Tibial nerve (tissue), 4 donors: ENCODE measurements at regions not wholly inside any gene's neighbourhood (a gene's known extent, or its start where the extent isn't known, plus 50 kb on each side); places are given as distances from the start of the nearest gene placed in this dataset.

Experiments
- DNase-seq, 2 donors: peaks; one replicate each; pipeline ENCODE4 v3.0.0-alpha.2; 2019; ENCODE audit warnings: low spot score in 2 of 2
- H3K27ac ChIP-seq, 4 donors: fragments of 200-600 bp; sonication (generic) in 3 of 4; one replicate each; pipeline ENCODE4 v1.5.1; 2017 to 2019; ENCODE audit warnings: mild to moderate bottlenecking in 1 of 4
- H3K27me3 ChIP-seq, 2 donors: fragments of 200-600 bp; sonication (generic) in 1 of 2; one replicate each; pipeline versions ENCODE4 v1.5.1 to v1.6.0; 2017 to 2019
- H3K36me3 ChIP-seq, 3 donors: fragments of 200-600 bp; sonication (generic); one replicate each; pipeline ENCODE4 v1.5.1; 2018 to 2019
- H3K4me1 ChIP-seq, 4 donors: fragments of 200-600 bp; sonication (generic) in 3 of 4; one replicate each; pipeline ENCODE4 v1.5.1; 2017 to 2019
- H3K4me3 ChIP-seq, 4 donors: fragments of 200-600 bp; sonication (generic) in 3 of 4; one replicate each; pipeline ENCODE4 v1.5.1; 2017 to 2019; ENCODE audit warnings: mild to moderate bottlenecking in 1 of 4, moderate library complexity in 1 of 4
- H3K9me3 ChIP-seq, 4 donors: fragments of 200-600 bp; sonication (generic) in 3 of 4; one replicate each; pipeline ENCODE4 v1.5.1; 2017 to 2019
- EP300 ChIP-seq, 2 donors: sonication (generic); formaldehyde crosslinking; IDR thresholded peaks; one replicate each; pipeline ENCODE4 v1.6.1; 2017; ENCODE audit warnings: antibody characterized with exemption in 2 of 2, mild to moderate bottlenecking in 1 of 2
- POLR2A ChIP-seq, 2 donors: fragments of 450-650 bp; IDR thresholded peaks; one replicate each; pipeline ENCODE4 v1.6.1; 2017; ENCODE audit warnings: antibody characterized with exemption in 2 of 2, mild to moderate bottlenecking in 2 of 2, moderate library complexity in 2 of 2
- WGBS, 2 donors: methylation state at CpG; one replicate each; pipeline ENCODE4 v1.1.5; 2018; 5-methylcytosine and 5-hydroxymethylcytosine counted together
- TF ChIP-seq, protein P1 (sequence below), 5 experiments: fragments of 200-600 bp in 3 of 5; fragments of 450-650 bp in 2 of 5; sonication (generic) in 3 of 5; IDR thresholded peaks; one replicate each; pipeline ENCODE4 v1.5.1; 2016 to 2019; ENCODE audit warnings: antibody characterized with exemption in 5 of 5, mild to moderate bottlenecking in 3 of 5, moderate library complexity in 2 of 5

DNA sequence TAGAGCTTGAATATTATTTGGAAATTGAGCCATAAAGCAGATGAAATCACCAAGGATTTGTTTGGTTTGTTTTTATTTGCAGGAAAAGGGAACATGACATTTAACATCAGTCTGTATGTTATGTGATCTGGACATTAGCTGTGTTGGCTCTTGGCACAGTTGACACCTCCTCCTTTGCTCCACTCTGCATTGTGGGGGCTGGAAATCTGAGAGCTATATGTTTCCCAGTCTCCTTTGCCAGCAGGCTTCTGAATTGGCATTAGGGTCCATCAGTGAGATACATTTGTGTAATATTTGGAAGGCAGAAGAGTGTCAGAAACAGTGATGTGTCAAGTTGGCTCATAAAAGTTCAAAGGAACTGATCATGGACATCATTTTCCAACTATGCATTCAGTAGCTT is 322.1 kb upstream of the ATP2B1 start:
- H3K4me3 ChIP-seq: no peak overlapping the region
- H3K27me3 ChIP-seq: no peaks in the 10 kb centered on the region
- H3K4me1 ChIP-seq: peaks cover 0 to 3% (median 0%) of the 10 kb centered on the region in 4 donors
- TF ChIP-seq, protein P1, sequence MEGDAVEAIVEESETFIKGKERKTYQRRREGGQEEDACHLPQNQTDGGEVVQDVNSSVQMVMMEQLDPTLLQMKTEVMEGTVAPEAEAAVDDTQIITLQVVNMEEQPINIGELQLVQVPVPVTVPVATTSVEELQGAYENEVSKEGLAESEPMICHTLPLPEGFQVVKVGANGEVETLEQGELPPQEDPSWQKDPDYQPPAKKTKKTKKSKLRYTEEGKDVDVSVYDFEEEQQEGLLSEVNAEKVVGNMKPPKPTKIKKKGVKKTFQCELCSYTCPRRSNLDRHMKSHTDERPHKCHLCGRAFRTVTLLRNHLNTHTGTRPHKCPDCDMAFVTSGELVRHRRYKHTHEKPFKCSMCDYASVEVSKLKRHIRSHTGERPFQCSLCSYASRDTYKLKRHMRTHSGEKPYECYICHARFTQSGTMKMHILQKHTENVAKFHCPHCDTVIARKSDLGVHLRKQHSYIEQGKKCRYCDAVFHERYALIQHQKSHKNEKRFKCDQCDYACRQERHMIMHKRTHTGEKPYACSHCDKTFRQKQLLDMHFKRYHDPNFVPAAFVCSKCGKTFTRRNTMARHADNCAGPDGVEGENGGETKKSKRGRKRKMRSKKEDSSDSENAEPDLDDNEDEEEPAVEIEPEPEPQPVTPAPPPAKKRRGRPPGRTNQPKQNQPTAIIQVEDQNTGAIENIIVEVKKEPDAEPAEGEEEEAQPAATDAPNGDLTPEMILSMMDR (IDR thresholded peaks at IDR 0.05): no peak
- TF ChIP-seq POLR2A (IDR thresholded peaks at IDR 0.05): no peak
- TF ChIP-seq EP300 (IDR thresholded peaks at IDR 0.05): no peak
- no peak overlapping the region for H3K27ac ChIP-seq
- no peaks in the 10 kb centered on the region for H3K36me3 ChIP-seq
- H3K9me3 ChIP-seq: peaks cover 0 to 4% (median 0%) of the 10 kb centered on the region in 4 donors
- DNase-seq: no peak

DNA sequence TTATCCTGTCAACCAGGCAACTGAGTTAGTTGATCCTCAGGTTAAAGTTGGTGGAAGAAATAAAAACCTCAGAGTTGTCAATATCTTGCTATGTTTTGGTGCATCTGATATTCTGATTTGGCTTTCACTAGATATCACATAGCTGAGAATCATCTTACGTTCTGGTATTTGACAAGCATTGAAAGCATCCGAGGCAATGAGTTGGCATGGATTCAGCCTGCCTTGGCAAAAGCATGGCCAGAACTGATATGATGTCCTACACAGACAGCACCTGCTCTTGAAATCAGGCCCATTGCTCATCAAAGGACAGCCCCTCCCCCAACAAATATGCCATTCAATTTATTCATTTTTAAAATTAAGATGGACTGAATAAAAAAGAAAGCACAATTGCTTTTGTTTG is 320.7 kb upstream of the ATP2B1 start:
- no peak for TF ChIP-seq EP300 (IDR thresholded peaks at IDR 0.05)
- TF ChIP-seq POLR2A (IDR thresholded peaks at IDR 0.05): no peak
- no peak for DNase-seq
- Histone ChIP-seq H3K4me3 (no peak overlapping the region), H3K27me3 (no peaks in the 10 kb centered on the region), H3K4me1 (peaks cover 0 to 3% (median 0%) of the 10 kb centered on the region in 4 donors), H3K27ac (no peak overlapping the region), H3K36me3 (no peaks in the 10 kb centered on the region), H3K9me3 (no peaks in the 10 kb centered on the region)
- 40 to 59% methylated on average over 2 of the region's 2 CpGs for WGBS, 2 donors

DNA sequence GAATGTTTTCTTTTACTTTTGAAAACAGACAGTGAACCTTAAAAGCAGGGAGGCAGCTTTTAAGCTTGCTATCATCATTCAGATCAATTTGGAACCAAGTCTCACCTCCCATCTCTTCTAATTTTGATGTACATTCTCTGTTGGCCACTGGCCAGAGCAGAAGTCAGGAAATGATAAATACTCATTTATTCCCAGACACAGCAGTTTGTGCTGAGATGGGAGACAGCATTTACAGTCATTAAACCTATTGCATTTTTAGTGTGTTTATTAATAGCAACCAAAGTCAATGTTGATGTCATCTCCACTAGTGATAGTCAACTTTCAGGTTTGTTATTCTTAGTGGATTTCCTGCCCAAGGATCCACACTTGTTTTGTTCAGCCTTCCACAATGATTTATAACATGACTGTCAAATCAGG is 320.0 kb upstream of the ATP2B1 start:
- no peak overlapping the region for H3K27ac ChIP-seq
- no peaks in the 10 kb centered on the region for H3K36me3 ChIP-seq
- TF ChIP-seq, protein P1 (IDR thresholded peaks at IDR 0.05): no peak
- TF ChIP-seq POLR2A (IDR thresholded peaks at IDR 0.05) (no peak), EP300 (IDR thresholded peaks at IDR 0.05) (no peak)
- DNase-seq: no peak
- H3K4me1 ChIP-seq: peaks cover 0 to 3% (median 0%) of the 10 kb centered on the region in 4 donors
- H3K27me3 ChIP-seq: no peaks in the 10 kb centered on the region
- H3K4me3 ChIP-seq: no peak overlapping the region
- H3K9me3 ChIP-seq: no peaks in the 10 kb centered on the region

DNA sequence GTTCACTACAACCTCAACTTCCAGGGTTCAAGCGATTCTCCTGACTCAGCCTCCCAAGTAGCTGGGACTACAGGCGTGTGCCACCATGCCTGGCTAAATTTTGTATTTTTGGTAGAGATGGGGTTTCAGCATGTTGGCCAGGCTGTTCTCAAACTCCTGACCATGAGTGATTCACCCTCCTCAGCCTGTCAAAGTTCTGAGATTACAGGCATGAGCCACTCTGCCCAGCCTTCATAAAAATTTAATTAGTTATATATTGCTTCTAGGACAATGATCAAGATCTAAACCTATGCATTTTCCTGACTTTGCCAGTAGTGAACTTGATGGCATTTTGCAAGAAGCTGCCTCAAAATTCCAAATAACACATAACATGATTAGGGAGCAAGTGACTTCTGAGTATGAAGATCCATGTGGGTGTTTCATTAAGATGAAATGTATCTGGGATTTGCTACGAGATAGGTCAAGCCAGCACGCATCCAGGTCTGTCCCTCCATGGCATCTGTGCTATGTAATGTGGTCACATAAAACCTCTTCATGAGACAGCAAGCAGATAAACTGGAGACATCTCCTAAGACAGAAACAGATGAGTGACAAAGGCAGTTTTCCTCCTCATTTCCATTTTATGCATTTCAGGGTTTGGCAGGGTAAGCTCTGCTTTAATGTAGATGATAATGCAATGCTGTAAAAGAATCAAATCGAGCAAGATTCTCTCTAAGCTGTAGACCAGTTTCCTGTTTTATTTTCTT is 319.4 kb upstream of the ATP2B1 start:
- TF ChIP-seq EP300 (IDR thresholded peaks at IDR 0.05) (no peak), POLR2A (IDR thresholded peaks at IDR 0.05) (no peak)
- TF ChIP-seq, protein P1 (IDR thresholded peaks at IDR 0.05): no peak
- WGBS, 2 donors: 80 to 84% methylated on average over 5 of the region's 5 CpGs
- H3K27me3 ChIP-seq: no peaks in the 10 kb centered on the region
- H3K36me3 ChIP-seq: no peaks in the 10 kb centered on the region
- H3K4me3 ChIP-seq: no peak overlapping the region
- peaks cover 0 to 3% (median 0%) of the 10 kb centered on the region in 4 donors for H3K4me1 ChIP-seq
- H3K27ac ChIP-seq: no peak overlapping the region
- no peak for DNase-seq
- H3K9me3 ChIP-seq: no peaks in the 10 kb centered on the region

DNA sequence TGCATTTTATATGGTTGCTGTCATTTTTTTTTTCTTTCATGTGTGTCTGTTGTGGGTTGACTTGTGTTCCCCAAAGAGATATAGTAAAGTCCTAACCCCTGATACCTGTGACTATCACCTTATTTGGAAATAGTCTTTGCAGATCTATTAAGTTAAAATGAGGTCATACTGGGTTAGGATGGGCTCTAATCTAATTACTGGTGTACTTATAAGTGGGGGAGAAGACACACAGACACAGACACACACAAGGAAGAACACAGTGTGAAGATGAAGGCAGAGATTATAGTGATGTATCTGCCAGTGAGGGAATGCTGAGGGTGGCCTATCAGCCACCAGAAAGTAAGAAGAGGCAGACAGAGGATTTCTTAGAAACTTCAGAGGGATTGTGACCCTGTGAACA is 318.4 kb upstream of the ATP2B1 start:
- Histone ChIP-seq H3K9me3 (no peaks in the 10 kb centered on the region), H3K27me3 (no peaks in the 10 kb centered on the region), H3K36me3 (no peaks in the 10 kb centered on the region), H3K4me1 (peaks cover 0 to 3% (median 0%) of the 10 kb centered on the region in 4 donors), H3K4me3 (no peak overlapping the region), H3K27ac (no peak overlapping the region)
- no peak for DNase-seq
- TF ChIP-seq, protein P1 (IDR thresholded peaks at IDR 0.05): no peak
- no peak for TF ChIP-seq POLR2A (IDR thresholded peaks at IDR 0.05)
- TF ChIP-seq EP300 (IDR thresholded peaks at IDR 0.05): no peak
